ENCODE measurements at regions not wholly inside any gene's neighbourhood (a gene's known extent, or its start where the extent isn't known, plus 50 kb on each side); places are given as distances from the start of the nearest gene placed in this dataset.
"Not testable (repeated sequence)": the region's sequence is repeated elsewhere in the genome, so short reads cannot be mapped to it uniquely, and the experiment has no call there.

- Histone ChIP-seq H3K36me3 (no peaks in the 10 kb centered on the region), H3K4me3 (no peak overlapping the region), H3K27me3 (no peaks in the 10 kb centered on the region), H3K4me1 (no peaks in the 10 kb centered on the region), H3K27ac (no peak overlapping the region), H3K9me3 (no peaks in the 10 kb centered on the region)
- peak in 1 of 3 donors; percentile 16 for DNase-seq
- no peak for ATAC-seq
- intact Hi-C loops (cut with DNase I): no loop called here
- no peak for TF ChIP-seq POLR2A (IDR thresholded peaks at IDR 0.05)
- no peak for TF ChIP-seq CTCF (IDR thresholded peaks at IDR 0.05)
- 78% methylated on average over 15 of the region's 15 CpGs for WGBS (ENCODE audit: insufficient coverage, low coverage, low lambda C conversion rate, missing lambda C conversion rate)
These were observed 61.0 kb upstream of the SMIM23 start for GRCh38 chr5:171724468-171725204.

DNA sequence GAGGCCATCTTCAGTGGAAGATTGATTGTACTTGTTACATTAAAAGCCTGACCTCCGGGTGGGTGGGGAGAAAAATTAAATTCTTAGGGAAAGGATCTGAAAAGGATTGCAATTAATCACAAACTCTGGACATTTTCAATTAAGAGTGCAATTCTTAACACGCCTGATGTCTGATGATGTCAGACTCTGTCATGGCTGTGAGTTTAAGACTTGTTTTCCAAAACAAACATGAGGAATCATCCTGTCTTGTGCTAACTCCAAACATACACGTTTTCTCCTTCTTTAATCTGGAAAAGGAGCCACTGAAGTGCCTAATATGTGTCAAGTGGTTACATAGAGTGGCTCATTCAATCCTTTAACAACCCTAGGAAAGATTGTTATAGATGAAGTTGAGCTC lies 60.4 kb upstream of the SMIM23 start:
- Histone ChIP-seq H3K9me3 (no peaks in the 10 kb centered on the region), H3K4me1 (no peaks in the 10 kb centered on the region), H3K27ac (no peak overlapping the region), H3K36me3 (no peaks in the 10 kb centered on the region), H3K4me3 (no peak overlapping the region), H3K27me3 (no peaks in the 10 kb centered on the region)
- ATAC-seq: no peak
- DNase-seq: no peak
- intact Hi-C loops (cut with DNase I): no loop called here
- WGBS (ENCODE audit: insufficient coverage, low coverage, low lambda C conversion rate, missing lambda C conversion rate): 63% methylated on average over 3 of the region's 3 CpGs
- TF ChIP-seq POLR2A (IDR thresholded peaks at IDR 0.05) (no peak), CTCF (IDR thresholded peaks at IDR 0.05) (no peak)

DNA sequence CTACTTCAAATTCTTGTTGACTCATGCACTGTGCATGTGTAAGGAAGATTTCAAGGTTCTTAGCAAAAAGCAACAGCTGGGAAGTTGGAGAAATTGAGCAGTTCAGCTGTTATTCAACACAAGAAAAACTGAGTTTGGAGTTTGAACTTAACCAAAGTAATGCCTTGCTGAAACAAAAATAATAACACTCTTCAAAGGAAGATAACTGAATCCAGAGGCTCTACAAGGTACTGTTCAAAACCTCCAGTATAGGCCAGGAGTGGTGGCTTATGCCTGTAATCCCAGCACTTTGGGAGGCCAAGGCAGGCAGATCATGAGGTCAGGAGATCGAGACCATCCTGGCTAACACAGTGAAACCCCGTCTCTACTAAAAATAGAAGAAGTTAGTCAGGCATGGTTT lies 58.8 kb upstream of the SMIM23 start:
- H3K27me3 ChIP-seq; H3K4me1 ChIP-seq; H3K4me3 ChIP-seq; H3K36me3 ChIP-seq; H3K9me3 ChIP-seq; intact Hi-C loops (cut with DNase I); ATAC-seq; H3K27ac ChIP-seq: not testable (repeated sequence)
- peak in 1 of 3 donors; percentile 2 for DNase-seq
- WGBS (ENCODE audit: insufficient coverage, low coverage, low lambda C conversion rate, missing lambda C conversion rate): 100% methylated on average over 1 of the region's 2 CpGs

- no peaks in the 10 kb centered on the region for H3K4me1 ChIP-seq
- H3K36me3 ChIP-seq: no peaks in the 10 kb centered on the region
- H3K27ac ChIP-seq: no peak overlapping the region
- intact Hi-C loops (cut with DNase I): no loop called here
- no peak for TF ChIP-seq POLR2A (IDR thresholded peaks at IDR 0.05)
- no peak for TF ChIP-seq CTCF (IDR thresholded peaks at IDR 0.05)
- H3K4me3 ChIP-seq: no peak overlapping the region
- no peaks in the 10 kb centered on the region for H3K9me3 ChIP-seq
- DNase-seq (no peak), ATAC-seq (no peak)
- no peaks in the 10 kb centered on the region for H3K27me3 ChIP-seq
- WGBS (ENCODE audit: insufficient coverage, low coverage, low lambda C conversion rate, missing lambda C conversion rate): 73% methylated on average over 1 of the region's 1 CpG
These were observed 56.9 kb upstream of the SMIM23 start for GRCh38 chr5:171728686-171729085.

Measured in right lobe of liver (tissue), 6 donors.